Fibroblast of the aortic adventitia (primary cell): ENCODE measurements at regions not wholly inside any gene's neighbourhood (a gene's known extent, or its start where the extent isn't known, plus 50 kb on each side); places are given as distances from the start of the nearest gene placed in this dataset.

Experiments used
- DNase-seq: peaks from one replicate; pipeline ENCODE4 v3.0.0-alpha.2; 2010; ENCODE audit warnings: low read depth
- H3K4me3 ChIP-seq: 2 replicates; pipeline ENCODE4 v1.5.1; 2011; ENCODE audit warnings: low read depth, mild to moderate bottlenecking, control low read depth, low read length, moderate library complexity
- TF ChIP-seq, protein P1 (sequence below): IDR thresholded peaks from 2 replicates; pipeline ENCODE4 v1.5.1; 2011; ENCODE audit warnings: mild to moderate bottlenecking, low read length, control low read depth, inconsistent platforms; ENCODE audit not compliant: insufficient read depth

DNA sequence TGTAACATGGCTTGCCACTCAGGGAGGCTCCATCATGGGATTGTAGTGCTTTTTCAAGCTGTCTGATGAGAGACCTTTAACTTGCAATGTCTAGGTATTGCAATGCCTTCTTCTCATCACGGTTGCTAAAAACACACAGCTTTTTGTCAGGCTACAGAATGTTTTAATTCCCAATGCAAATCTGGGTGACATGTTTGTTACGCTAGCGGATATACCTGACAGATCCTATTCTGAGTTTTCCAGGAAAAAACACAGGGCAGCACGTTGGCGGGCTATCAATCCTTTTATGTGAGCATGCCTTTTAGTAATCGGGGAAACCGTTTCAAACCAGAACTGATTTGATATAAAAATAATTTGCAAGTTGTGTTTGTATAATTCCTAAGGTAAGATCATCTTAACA lies 577.2 kb upstream of the MAP3K7 start:
- TF ChIP-seq, protein P1, sequence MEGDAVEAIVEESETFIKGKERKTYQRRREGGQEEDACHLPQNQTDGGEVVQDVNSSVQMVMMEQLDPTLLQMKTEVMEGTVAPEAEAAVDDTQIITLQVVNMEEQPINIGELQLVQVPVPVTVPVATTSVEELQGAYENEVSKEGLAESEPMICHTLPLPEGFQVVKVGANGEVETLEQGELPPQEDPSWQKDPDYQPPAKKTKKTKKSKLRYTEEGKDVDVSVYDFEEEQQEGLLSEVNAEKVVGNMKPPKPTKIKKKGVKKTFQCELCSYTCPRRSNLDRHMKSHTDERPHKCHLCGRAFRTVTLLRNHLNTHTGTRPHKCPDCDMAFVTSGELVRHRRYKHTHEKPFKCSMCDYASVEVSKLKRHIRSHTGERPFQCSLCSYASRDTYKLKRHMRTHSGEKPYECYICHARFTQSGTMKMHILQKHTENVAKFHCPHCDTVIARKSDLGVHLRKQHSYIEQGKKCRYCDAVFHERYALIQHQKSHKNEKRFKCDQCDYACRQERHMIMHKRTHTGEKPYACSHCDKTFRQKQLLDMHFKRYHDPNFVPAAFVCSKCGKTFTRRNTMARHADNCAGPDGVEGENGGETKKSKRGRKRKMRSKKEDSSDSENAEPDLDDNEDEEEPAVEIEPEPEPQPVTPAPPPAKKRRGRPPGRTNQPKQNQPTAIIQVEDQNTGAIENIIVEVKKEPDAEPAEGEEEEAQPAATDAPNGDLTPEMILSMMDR = no peak
- no peak overlapping the region for H3K4me3 ChIP-seq
- no peak for DNase-seq

DNA sequence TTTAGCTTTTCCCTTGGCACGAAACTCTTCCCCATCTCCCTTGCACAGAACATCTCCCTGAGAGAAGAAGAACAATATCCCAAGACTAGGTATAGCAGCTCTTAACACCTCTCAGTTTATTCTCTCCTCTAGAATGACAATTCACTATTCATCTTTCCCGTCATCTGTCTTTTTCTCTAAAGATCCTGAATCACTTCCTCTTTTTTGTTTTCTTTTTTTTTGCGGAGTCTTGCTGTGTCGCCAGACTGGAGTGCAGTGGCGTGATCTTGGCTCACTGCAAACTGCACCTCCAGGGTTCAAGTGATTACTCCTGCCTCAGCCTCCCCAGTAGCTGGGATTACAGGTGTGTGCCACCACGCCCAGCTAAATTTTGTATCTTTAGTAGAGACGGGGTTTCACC lies 574.4 kb upstream of the MAP3K7 start:
- no peak for DNase-seq

DNA sequence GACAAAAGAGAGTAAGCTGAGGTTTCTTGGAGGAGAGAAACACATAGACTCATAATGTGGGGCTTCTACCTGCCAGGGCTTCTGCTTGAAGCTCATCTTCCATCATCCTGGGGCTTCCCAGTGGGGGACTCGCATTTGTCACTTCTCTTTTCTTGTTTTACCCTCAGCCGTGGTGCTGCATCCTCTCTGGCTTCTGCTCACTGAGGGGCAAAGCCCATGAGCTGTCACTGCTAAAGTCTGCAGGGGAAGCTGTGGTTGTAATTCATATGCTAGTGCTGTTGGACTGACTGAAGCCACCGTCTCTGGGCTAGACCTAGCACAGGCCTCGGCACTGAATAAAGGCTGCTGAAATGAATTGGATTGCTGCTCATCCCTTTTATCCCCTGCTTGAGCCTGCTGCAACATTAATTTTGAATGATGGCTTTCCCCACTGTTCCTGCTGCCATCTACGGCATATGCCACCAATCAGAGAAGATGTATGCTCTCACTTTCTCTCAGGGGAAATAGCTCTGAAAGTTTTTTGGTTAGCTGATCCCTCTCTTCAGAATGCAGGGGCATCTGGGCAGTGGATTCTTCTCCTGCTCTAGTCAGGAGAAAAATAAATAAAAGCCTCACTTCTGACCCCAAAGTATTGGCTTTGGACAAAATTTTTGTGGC lies 568.4 kb upstream of the MAP3K7 start:
- H3K4me3 ChIP-seq = no peak overlapping the region
- DNase-seq = no peak
- TF ChIP-seq, protein P1 = no peak

More for the DNA sequence above, 574.4 kb upstream of the MAP3K7 start:
- no peak overlapping the region for H3K4me3 ChIP-seq
- TF ChIP-seq, protein P1 = no peak

DNA sequence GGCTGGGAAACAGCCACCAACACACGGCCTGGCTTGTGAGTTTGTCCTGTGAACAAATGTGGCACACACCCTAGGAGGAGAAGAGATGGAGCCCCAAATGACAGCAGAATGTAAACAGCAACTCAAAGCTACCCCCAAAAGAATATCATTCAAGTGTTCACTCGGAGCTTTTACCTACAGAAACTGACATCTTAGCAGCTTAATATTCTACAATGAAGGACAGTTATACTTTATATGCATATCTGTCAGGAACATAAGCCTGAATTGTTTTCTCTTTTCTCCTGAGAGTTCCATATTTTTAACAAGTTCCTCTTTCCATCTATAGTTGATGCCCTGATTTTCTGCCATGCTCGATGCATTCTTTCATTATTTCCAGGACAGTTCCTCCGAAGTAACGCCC lies 566.0 kb upstream of the MAP3K7 start:
- no peak overlapping the region for H3K4me3 ChIP-seq
- TF ChIP-seq, protein P1 = no peak
- no peak for DNase-seq

DNA sequence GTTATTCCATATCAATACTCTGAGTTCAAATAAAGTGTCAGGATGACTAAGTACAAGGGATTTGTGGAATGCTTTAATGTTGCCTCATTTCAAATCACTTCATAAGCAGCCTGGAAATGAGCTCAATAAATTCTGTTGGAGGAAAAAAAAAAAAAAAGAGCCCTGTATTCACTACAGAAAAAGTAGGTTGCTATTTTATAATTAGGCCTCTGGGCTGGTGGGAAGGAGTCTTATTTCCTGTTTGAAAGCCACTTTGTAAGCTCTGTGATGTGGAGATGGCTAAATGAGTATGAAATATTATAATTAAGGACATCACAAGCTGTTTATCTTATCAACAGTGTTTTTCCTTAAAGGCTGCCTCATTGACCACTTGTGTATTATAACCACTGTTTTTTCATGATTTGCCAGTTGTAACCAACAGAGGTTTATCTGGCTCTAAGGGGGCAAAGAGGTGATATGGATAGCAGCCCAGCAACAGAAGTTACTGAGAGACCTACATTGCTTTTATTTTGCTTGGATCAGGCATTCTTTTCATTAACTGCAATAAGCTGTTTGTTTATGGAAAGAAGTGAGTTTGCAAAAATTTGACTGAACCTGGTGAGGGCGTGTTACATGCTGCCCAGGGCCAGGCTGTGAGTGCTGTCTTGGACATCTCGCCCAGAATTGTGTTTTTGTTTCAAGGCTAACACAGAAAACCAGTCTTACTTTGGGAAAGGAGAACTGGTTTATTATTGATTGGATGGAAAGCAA lies 563.3 kb upstream of the MAP3K7 start:
- no peak for DNase-seq
- TF ChIP-seq, protein P1 = no peak
- no peak overlapping the region for H3K4me3 ChIP-seq

DNA sequence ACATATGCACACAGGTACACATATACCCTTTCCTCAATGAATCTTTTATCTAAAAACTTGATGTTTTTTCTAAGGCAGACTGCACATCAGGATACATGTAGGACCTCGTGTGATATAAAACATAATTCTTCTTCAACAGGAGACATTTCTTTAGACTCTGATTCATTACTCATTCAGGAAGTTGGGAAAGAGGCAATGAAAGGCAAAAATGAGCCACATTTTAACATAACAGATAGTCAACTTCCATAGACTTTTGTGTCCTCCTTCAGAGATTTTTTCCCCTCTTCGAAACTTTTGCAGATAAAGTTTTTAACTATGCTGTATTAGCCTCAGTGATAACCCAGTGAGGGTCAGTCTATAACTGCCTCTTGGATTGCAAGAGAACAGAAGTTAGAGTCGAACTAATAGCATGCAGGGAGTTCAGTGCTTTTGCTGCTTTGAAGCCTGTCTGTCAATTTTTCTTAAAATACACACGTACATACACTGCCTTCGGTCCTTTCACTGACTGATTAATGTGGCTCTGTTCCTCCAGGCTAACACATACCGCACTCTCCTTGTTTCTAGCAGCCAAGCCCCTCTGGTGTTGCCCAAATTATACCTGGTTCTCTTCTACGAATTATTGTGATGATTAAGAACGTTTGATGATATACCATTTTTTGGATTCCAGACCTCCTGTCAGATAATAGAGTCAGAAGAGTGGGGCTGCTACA lies 562.5 kb upstream of the MAP3K7 start:
- DNase-seq = no peak
- TF ChIP-seq, protein P1 = no peak
- no peak overlapping the region for H3K4me3 ChIP-seq
